NCI-H226 (cell line): ENCODE measurements at regions not wholly inside any gene's neighbourhood (a gene's known extent, or its start where the extent isn't known, plus 50 kb on each side); places are given as distances from the start of the nearest gene placed in this dataset.
A peak's percentile ranks its signal among the peaks of the same experiment; 100 is the strongest.
"Not testable (repeated sequence)": the region's sequence is repeated elsewhere in the genome, so short reads cannot be mapped to it uniquely, and the experiment has no call there.

Experiments used
- DNase-seq: peaks from one replicate; pipeline ENCODE4 v3.0.0-alpha.2; 2015

DNA sequence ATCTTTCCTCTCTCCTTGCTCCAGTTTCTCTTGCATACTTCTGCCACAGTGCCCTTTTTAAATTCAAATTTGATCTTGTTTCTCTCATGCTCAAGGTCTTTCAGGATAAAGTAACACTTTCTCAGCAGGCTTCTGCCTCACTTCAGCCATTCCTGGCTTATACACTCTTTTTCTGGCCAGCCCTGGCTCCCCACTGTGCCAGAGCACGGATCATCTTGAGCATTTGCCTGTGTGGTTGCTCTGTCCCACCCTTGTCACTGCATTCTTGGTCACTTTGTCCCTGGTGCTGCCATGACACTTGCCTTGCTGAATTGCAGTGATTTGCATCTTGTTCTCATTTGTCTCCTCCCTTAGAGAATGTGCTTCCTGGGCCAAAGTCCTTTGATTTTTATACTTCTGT lies 634.3 kb downstream of the TMEM182 start:
- no peak for DNase-seq

DNA sequence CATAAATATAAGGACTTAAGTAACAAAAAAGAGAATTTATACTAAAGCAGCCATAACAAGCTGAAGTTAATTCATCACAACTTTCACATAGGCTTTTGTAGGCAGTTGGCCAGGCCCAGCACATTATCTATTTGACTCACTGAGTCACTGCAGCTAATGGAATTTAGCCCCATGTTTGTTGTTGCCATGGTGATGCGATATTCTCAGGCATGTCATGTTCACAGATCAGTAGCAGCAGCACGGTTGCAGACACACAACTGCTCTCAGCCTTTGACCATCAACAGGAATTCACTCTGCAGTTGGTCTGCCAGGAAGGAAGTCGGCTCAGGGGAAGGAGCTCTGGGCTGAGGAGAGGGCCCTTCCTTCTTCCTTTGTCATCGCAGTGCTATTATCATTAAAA lies 639.8 kb downstream of the TMEM182 start:
- DNase-seq = peak; percentile 79

DNA sequence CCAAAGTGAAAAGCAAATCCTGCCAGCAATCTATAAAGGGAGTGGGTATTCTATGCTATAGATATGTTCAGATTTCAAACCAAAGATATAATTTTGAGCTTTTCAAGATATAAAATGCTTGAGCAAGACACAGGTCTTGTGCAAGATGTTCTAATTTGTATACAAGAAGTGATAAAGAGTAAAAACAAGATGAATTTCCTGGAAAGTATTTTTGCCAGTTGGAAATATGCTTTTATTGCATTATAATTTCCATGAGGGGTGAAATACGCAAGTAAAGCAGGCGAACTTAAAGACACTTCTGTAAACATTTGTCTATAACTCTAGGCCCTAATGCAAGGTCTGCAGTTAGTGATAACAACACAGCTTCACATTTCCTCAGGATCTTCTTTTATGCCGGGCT lies 640.5 kb downstream of the TMEM182 start:
- DNase-seq = no peak

DNA sequence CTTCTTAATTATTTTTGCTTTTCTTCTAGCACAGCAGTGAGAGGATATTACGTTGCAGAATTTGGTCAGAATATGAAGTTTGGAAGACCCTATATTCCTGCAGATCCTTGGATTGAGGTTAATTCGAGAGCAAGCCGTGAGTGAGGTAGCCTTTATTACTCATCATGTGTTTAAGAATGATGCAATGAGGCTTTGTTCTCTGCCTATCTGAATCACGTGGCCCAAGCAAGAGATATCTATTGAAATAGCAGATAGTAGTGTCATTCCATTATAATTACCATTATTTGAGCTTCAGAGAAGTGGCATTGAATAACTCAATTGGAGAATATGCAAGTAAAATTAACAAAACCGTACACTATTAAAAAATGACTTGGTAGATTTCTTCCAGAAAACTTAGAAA lies 641.1 kb downstream of the TMEM182 start:
- peak; percentile 7 for DNase-seq

DNA sequence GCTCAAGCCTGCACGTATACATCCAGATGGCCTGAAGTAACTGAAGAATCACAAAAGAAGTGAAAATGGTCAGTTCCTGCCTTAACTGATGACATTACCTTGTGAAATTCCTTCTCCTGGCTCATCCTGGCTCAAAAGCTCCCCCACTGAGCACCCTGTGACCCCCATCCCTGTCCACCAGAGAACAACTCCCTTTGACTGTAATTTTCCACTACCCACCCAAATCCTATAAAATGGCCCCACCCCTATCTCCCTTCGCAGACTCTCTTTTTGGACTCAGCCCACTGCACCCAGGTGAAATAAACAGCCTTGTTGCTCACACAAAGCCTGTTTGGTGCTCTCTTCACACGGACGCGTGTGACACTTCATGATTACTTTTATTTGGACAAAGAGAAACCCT lies 641.6 kb downstream of the TMEM182 start:
- not testable (repeated sequence) for DNase-seq

- DNase-seq = no peak
Measured at GRCh38 chr2:103410221-103410620, 648.4 kb downstream of the TMEM182 start.

DNA sequence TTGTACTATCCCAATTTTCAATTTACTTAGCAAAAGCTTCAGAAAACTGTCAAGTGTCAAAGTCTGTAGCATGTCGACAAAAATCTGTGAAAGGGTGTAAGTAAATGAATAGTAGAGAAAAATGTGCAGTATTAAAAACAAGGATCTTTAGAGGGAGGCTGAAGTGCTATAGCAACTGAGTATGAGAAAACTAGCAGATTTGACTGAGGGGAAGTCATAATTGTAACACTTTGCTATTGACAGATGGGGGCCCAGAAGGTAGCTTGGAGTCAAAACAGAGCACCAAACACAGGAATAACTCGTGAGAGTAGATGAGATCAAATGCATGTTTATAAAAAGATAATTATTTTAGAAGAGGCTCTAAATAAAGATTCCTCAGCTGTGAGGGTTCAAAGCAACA lies 657.7 kb downstream of the TMEM182 start:
- no peak for DNase-seq

DNA sequence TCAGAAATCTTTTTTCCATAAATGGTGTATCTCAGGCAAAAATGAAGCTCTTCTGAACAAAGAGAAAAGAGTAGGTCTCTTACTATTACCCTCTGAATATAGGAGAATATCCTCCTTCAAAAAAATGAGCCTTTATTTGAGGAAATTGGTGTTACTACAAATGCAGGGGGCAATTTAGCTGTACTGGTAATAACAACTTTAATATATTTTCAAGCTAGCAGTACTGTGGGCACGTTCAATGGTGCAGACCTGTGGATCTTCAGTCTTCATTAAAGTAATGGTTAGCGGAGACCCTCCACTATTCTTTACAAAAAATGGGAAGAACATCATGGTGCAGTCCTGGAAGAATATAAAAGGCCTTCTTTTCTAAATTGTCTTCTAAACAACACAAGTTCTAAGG lies 661.3 kb downstream of the TMEM182 start:
- no peak for DNase-seq

- DNase-seq = no peak
Measured at GRCh38 chr2:103427567-103427966, 665.7 kb downstream of the TMEM182 start.

GRCh38 chr2:103430191-103430590 lies 668.4 kb downstream of the TMEM182 start:
- no peak for DNase-seq

DNA sequence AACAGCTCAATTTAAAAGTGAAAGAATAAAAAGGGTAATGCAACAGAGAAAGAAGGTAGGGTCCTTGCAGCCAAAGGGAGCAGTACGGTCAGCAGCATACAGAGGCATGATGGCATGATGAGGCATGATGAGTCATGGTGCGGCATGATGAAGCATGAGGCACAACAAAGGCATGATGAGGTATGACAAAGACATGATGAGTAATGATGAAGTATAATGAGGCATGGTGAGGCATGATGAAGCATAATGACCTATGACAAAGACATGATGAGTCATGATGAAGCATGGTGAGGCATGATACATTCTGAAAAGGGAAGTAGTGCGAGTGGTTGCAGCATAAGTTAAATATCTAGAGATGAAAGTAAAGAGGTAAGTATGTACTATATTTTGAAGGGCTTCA lies 673.2 kb downstream of the TMEM182 start:
- DNase-seq = no peak

DNA sequence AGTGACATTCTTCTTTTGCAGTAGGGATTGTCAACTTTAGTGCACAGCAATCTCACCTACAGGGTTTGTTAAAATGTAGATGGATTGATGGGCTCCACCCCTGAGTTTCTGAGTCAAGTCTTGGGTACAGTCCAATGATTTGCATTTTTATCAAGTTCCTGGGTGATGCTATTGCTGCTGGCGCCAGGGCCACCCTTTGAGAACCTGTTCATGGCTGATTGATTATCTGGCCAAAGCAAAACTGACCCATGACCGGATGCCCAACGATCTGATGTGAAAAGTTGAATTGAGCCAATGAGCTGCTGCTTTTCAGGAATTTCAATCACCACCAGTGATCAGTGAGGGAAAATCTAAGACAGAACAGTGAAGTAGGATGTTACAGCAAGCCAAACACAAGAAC lies 675.3 kb downstream of the TMEM182 start:
- no peak for DNase-seq

DNA sequence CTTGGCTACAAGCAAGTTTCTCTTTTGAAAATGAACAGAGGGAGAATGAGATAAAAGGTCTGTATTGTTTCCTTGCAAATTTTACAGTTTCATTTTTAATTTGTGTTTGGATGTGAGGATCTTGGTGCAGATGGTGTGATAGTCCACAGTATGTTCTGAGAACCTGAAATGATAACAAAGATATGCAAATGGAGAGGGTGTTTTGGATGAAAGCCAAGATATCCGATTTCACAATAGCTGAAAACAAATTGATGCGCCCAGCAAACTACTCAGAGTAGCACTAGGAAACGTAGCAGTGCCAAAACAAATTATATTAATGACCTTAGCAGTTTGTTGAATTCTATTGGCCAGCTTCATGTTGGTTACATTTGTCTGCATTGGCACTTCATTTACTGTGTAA lies 683.5 kb downstream of the TMEM182 start:
- DNase-seq = no peak

- DNase-seq = no peak
Measured at GRCh38 chr2:103448495-103448894, 686.7 kb downstream of the TMEM182 start.

GRCh38 chr2:103451283-103451682 lies 689.5 kb downstream of the TMEM182 start:
- DNase-seq = no peak

DNA sequence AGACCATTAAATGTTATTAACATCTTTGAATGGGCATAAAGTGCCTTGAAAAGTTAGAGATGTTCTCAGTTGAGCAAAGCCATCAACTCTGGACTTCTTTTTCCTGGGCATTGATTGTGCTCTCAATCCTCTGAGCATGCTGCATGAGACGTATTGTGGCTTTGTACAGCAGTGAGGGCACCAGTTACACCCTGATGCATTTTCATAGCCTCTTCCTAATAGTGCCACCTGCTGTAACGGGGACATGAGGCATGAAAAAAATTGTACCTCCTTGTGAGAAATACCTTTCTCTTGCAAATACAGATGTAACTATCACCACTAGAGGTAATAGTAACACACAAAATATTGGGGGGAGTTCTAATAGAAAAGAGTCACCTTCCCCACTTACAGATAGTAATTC lies 697.5 kb downstream of the TMEM182 start:
- no peak for DNase-seq

- DNase-seq = no peak
Measured at GRCh38 chr2:103462101-103462500, 700.3 kb downstream of the TMEM182 start.

GRCh38 chr2:103462712-103463111 lies 700.9 kb downstream of the TMEM182 start:
- DNase-seq = no peak

DNA sequence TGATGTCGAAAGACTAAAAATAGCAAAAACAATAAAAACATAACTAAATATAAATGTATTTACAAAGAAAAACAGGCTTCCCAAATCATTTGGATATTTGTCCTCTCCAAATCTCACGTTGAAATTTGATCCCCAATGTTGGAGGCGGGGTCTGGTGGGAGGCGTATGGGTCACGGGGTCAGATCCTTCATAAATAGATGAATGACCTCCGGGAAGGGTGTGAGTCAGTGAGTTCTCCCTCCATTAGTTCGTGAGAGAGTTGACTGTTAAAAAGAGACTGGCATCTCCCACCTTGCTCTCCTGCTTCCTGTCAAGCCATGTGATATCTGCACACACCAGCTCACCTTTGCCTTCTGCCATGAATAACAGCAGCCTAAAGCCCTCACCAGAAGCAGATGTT lies 703.0 kb downstream of the TMEM182 start:
- no peak for DNase-seq

DNA sequence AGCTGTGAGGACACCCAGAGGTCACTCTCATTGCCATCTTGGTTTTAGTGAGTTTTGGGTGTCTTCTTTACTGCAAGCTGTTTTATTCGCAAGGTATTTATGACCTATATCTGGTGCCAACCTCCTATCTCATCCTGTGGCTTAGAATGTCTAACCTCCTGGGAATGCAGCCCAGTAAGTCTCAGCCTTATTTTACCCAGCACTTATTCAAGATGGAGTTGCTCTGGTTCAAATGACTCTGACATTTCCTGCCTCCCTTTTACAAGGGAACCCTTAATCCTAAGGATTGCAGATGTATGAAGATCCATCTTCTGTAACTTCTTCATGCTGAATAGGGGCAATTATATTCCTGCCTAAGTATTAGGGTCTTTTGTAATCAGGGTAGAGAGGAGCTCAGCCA lies 708.0 kb downstream of the TMEM182 start:
- no peak for DNase-seq

GRCh38 chr2:103484906-103485305 lies 723.1 kb downstream of the TMEM182 start:
- no peak for DNase-seq

DNA sequence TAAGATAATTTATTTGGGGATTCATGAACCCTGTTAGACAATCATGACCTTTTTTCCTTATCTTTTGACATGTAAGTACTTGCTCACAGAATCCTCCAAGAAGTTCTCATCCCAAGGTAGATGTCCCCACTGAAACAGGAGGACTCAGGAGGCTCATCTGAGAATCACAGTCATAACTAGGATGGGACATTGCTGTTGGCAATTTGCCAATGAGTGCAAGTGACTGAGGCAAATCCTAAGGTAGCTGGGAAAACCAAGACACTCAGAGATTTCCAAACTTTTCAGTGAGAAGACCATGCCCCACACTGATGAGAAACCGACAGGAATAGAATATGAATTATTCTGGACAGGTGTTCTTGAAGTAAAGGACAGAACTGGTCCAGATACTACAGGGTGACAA lies 735.0 kb downstream of the TMEM182 start:
- no peak for DNase-seq

- no peak for DNase-seq
Measured at GRCh38 chr2:103506812-103507211, 745.0 kb downstream of the TMEM182 start.

GRCh38 chr2:103512442-103512841 lies 750.6 kb downstream of the TMEM182 start:
- DNase-seq = no peak

DNA sequence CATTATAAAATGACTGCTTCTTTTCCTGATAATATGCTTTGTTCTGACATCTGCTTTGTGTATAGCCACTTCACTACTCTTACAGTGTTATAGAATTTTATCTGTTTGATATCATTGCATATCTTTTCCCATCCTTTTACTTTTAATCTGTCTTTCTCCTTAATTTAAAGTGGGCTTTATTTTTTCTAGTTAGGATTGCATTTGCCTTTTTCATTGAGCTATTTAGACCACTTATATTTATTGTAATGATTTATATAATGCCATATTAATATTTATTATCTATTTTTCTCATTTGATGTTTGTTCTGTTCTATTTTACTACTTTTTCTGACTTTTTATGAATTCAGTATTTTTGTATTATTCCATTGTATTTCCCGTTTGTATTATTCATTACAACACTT lies 758.7 kb downstream of the TMEM182 start:
- DNase-seq = no peak

GRCh38 chr2:103525756-103526155 lies 763.9 kb downstream of the TMEM182 start:
- DNase-seq = peak; percentile 15
